Endothelial cell of umbilical vein (primary cell): ENCODE measurements at regions not wholly inside any gene's neighbourhood (a gene's known extent, or its start where the extent isn't known, plus 50 kb on each side); places are given as distances from the start of the nearest gene placed in this dataset.

Experiments used
- BruUV-seq: library from RNA; stranded (reverse); fragments of 400-500 nt; replicated peaks from 2 replicates; lab custom pipeline; 2021; lab: Mats Ljungman, UMichigan
- CTCF ChIA-PET: fragments of 300-600, 350-600 bp; sonication (Branson Sonifier 250); formaldehyde crosslinking; loops from one replicate; lab custom pipeline; 2021; ENCODE audit warnings: antibody characterized with exemption, inconsistent platforms; lab: Charles Lee
- POLR2A ChIA-PET: fragments of 300-600, 350-600 bp; sonication (Branson Sonifier 250); formaldehyde crosslinking; loops from one replicate; lab custom pipeline; 2021; ENCODE audit warnings: antibody characterized with exemption, inconsistent platforms; lab: Charles Lee
- DNase-seq: peaks from one replicate; pipeline ENCODE4 v3.0.0-alpha.2; 2011; ENCODE audit warnings: low read depth, low spot score
- FAIRE-seq: peaks from 2 replicates; lab custom pipeline; 2011; peaks lifted over from hg19 to GRCh38; lab: Jason Lieb, UNC
- H2AFZ ChIP-seq: 2 replicates; pipeline ENCODE4 v1.6.0; 2012; ENCODE audit warnings: low read depth, low read length, control low read depth, inconsistent platforms
- H3K27ac ChIP-seq: 2 replicates; pipeline ENCODE4 v1.5.1; 2011; ENCODE audit warnings: low read depth, mild to moderate bottlenecking, control low read depth, low read length, moderate library complexity; ENCODE audit not compliant: insufficient read depth
- H3K27me3 ChIP-seq, 2 experiments: 2 replicates each; pipeline versions ENCODE4 v1.6.0 to v1.6.1; 2011; ENCODE audit warnings: low read length in 2 of 2, mixed read lengths in 1 of 2; ENCODE audit not compliant: control insufficient read depth in 2 of 2, insufficient read depth in 2 of 2
- H3K36me3 ChIP-seq, 2 experiments: 2 replicates in 1 of 2; 3 replicates in 1 of 2; pipeline ENCODE4 v1.5.1; 2011; ENCODE audit warnings: low read length in 2 of 2, mild to moderate bottlenecking in 1 of 2, moderate library complexity in 1 of 2; ENCODE audit not compliant: control insufficient read depth in 2 of 2, insufficient read depth in 2 of 2; ENCODE audit errors: extremely low read depth in 1 of 2
- H3K4me1 ChIP-seq: 3 replicates; pipeline ENCODE4 v1.5.1; 2011; ENCODE audit warnings: mild to moderate bottlenecking, low read length; ENCODE audit not compliant: control insufficient read depth, insufficient read depth; ENCODE audit errors: extremely low read depth
- H3K4me2 ChIP-seq: 2 replicates; pipeline ENCODE4 v1.6.1; 2011; ENCODE audit warnings: low read length, control low read depth, mixed read lengths; ENCODE audit not compliant: insufficient read depth
- H3K4me3 ChIP-seq, 3 experiments: fragments of 200-600 bp in 1 of 3; sonication (generic), shearing (Covaris generic) in 1 of 3; replicated peaks in 1 of 3; 2 replicates each; pipeline ENCODE4 v1.5.1; 2011 to 2016; ENCODE audit warnings: control low read depth in 3 of 3, low read length in 3 of 3, mild to moderate bottlenecking in 2 of 3, inconsistent platforms in 1 of 3, low read depth in 1 of 3, moderate library complexity in 1 of 3; ENCODE audit not compliant: insufficient read depth in 1 of 3
- H3K79me2 ChIP-seq: 2 replicates; pipeline ENCODE4 v1.6.0; 2012; ENCODE audit warnings: low read length, inconsistent platforms; ENCODE audit not compliant: control insufficient read depth, insufficient read depth
- H3K9ac ChIP-seq: replicated peaks from 2 replicates; pipeline ENCODE3; 2011; ENCODE audit warnings: low read length, control low read depth; ENCODE audit not compliant: insufficient read depth; ENCODE audit errors: extremely low read depth
- H3K9me1 ChIP-seq: replicated peaks from 3 replicates; pipeline ENCODE4 v1.6.0; 2011; ENCODE audit warnings: mild to moderate bottlenecking, low read length; ENCODE audit not compliant: control insufficient read depth, insufficient read depth; ENCODE audit errors: extremely low read depth
- H3K9me3 ChIP-seq: replicated peaks from 2 replicates; pipeline ENCODE4 v1.5.1; 2012; ENCODE audit warnings: low read length, inconsistent platforms; ENCODE audit not compliant: control insufficient read depth, insufficient read depth
- H4K20me1 ChIP-seq: replicated peaks from 2 replicates; pipeline ENCODE3; 2011; ENCODE audit warnings: mild to moderate bottlenecking, low read length; ENCODE audit not compliant: control insufficient read depth, insufficient read depth; ENCODE audit errors: extremely low read depth
- MAX ChIP-seq: IDR thresholded peaks from 2 replicates; pipeline ENCODE4 v1.6.1; 2011; ENCODE audit not compliant: insufficient read depth, insufficient read length
- MYC ChIP-seq: IDR thresholded peaks from one replicate; pipeline ENCODE4 v1.6.1; 2011; ENCODE audit warnings: mild to moderate bottlenecking, low read depth, low read length
- POLR2AphosphoS5 ChIP-seq: IDR thresholded peaks from 2 replicates; pipeline ENCODE4 v1.6.1; 2012; ENCODE audit warnings: low read depth, mild to moderate bottlenecking, control low read depth, low read length, moderate library complexity; ENCODE audit not compliant: insufficient read depth
- dilution Hi-C: fragments of 300-500 bp; cut with MboI; formaldehyde crosslinking; loops from one replicate; pipeline ENCODE4 v1.15.0; 2019; ENCODE audit warnings: low sequenced_read_pairs; ENCODE audit not compliant: extremely low pct_ligation_motif_present
- intact Hi-C: fragments of 100-400 bp; cut with micrococcal nuclease; formaldehyde crosslinking; loops from one replicate; pipeline ENCODE4 v1.10.0; 2022

DNA sequence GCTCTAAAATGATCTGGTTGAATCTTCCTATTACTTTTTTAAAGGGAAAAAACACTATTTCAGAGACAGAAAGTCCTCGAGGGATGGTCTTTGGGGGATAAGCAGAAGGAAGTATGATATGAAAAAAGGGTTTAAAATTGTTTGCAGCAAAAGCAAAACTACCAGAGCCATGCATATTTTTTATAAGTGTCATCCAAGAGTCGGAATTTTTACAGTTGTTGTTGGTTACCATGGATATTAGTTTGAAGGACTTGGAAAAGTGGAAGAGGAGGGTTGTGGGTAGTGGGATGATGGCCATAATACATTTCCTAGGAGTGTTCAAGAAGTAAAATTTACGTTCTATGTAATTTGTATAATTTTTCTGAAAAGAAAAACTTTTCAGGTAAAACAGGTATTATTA lies 134.4 kb downstream of the PCDH7 start:
- Histone ChIP-seq H3K9ac (no peak overlapping the region), H3K27me3 (no peaks in the 10 kb centered on the region), H3K4me2 (no peak overlapping the region), H3K27ac (no peak overlapping the region), H4K20me1 (no peaks in the 10 kb centered on the region), H3K4me3 (no peak overlapping the region), H2AFZ (no peak overlapping the region), H3K36me3 (no peaks in the 10 kb centered on the region), H3K9me3 (no peaks in the 10 kb centered on the region), H3K9me1 (no peaks in the 10 kb centered on the region), H3K79me2 (no peaks in the 10 kb centered on the region), H3K4me1 (no peaks in the 10 kb centered on the region)
- BruUV-seq = no TSS peak
- no peak for DNase-seq
- dilution Hi-C loops (no loop called here), intact Hi-C loops (no loop called here)
- ChIA-PET POLR2A (no interaction called here), CTCF (no interaction called here)
- no peak for TF ChIP-seq POLR2AphosphoS5
- TF ChIP-seq MYC = no peak
- FAIRE-seq = no peak

- H3K4me3 ChIP-seq = no peak overlapping the region
- FAIRE-seq (no peak), DNase-seq (no peak)
- POLR2A ChIA-PET = no interaction called here
- no peak for TF ChIP-seq MAX
- TF ChIP-seq POLR2AphosphoS5 = no peak
- H3K79me2 ChIP-seq = no peaks in the 10 kb centered on the region
- dilution Hi-C loops = no loop called here
- H2AFZ ChIP-seq = no peak overlapping the region
- no peaks in the 10 kb centered on the region for H3K27me3 ChIP-seq
- H3K4me1 ChIP-seq = no peaks in the 10 kb centered on the region
- H3K9ac ChIP-seq = no peak overlapping the region
- no peak overlapping the region for H3K27ac ChIP-seq
- intact Hi-C loops = no loop called here
- no TSS peak for BruUV-seq
- no peaks in the 10 kb centered on the region for H3K9me1 ChIP-seq
- H4K20me1 ChIP-seq = no peaks in the 10 kb centered on the region
- H3K9me3 ChIP-seq = no peaks in the 10 kb centered on the region
- CTCF ChIA-PET = no interaction called here
- H3K36me3 ChIP-seq = no peaks in the 10 kb centered on the region
- no peak overlapping the region for H3K4me2 ChIP-seq
Observed at GRCh38 chr4:30855232-30855631, 135.1 kb downstream of the PCDH7 start.
